Embryonic facial prominence (tissue), 1 donor: ENCODE measurements at regions not wholly inside any gene's neighbourhood (a gene's known extent, or its start where the extent isn't known, plus 50 kb on each side); places are given as distances from the start of the nearest gene placed in this dataset.
"Not testable (repeated sequence)": the region's sequence is repeated elsewhere in the genome, so short reads cannot be mapped to it uniquely, and the experiment has no call there.

Experiments
- DNase-seq: peaks from one replicate; pipeline ENCODE4 v3.0.0-alpha.2; 2016; ENCODE audit errors: extremely low spot score

GRCh38 chr20:60170116-60170515 lies 211.9 kb downstream of the CDH26 start:
- no peak for DNase-seq

GRCh38 chr20:60171313-60171712 lies 213.1 kb downstream of the CDH26 start:
- no peak for DNase-seq

- DNase-seq = no peak
Measured at GRCh38 chr20:60171738-60172137, 213.5 kb downstream of the CDH26 start.

GRCh38 chr20:60172346-60172984 lies 214.2 kb downstream of the CDH26 start:
- no peak for DNase-seq

GRCh38 chr20:60177080-60177479 lies 218.9 kb downstream of the CDH26 start:
- no peak for DNase-seq

- no peak for DNase-seq
Measured at GRCh38 chr20:60180986-60181385, 222.8 kb downstream of the CDH26 start.

- no peak for DNase-seq
Measured at GRCh38 chr20:60186412-60186811, 228.2 kb downstream of the CDH26 start.

- no peak for DNase-seq
Measured at GRCh38 chr20:60187683-60188082, 229.5 kb downstream of the CDH26 start.

- DNase-seq = no peak
Measured at GRCh38 chr20:60191014-60191413, 232.8 kb downstream of the CDH26 start.

- DNase-seq = no peak
Measured at GRCh38 chr20:60192326-60192725, 234.1 kb downstream of the CDH26 start.

- DNase-seq = not testable (repeated sequence)
Measured at GRCh38 chr20:60199132-60199531, 240.9 kb downstream of the CDH26 start.

- no peak for DNase-seq
Measured at GRCh38 chr20:60199866-60200265, 241.6 kb downstream of the CDH26 start.

- no peak for DNase-seq
Measured at GRCh38 chr20:60200305-60200918, 242.2 kb downstream of the CDH26 start.

GRCh38 chr20:60201198-60201835 lies 243.1 kb downstream of the CDH26 start:
- DNase-seq = no peak

- DNase-seq = no peak
Measured at GRCh38 chr20:60202046-60202445, 243.8 kb downstream of the CDH26 start.

- no peak for DNase-seq
Measured at GRCh38 chr20:60203451-60203850, 245.2 kb downstream of the CDH26 start.

GRCh38 chr20:60204601-60205000 lies 246.4 kb downstream of the CDH26 start:
- no peak for DNase-seq

- DNase-seq = no peak
Measured at GRCh38 chr20:60206259-60206658, 248.0 kb downstream of the CDH26 start.

- DNase-seq = no peak
Measured at GRCh38 chr20:60209048-60209447, 250.8 kb downstream of the CDH26 start.

- DNase-seq = peak; percentile 7
Measured at GRCh38 chr20:60210779-60211617, 252.8 kb downstream of the CDH26 start.

- DNase-seq = no peak
Measured at GRCh38 chr20:60211618-60212463, 253.6 kb downstream of the CDH26 start.
